Liver (tissue), 8 donors: ENCODE measurements at regions not wholly inside any gene's neighbourhood (a gene's known extent, or its start where the extent isn't known, plus 50 kb on each side); places are given as distances from the start of the nearest gene placed in this dataset.

ENCODE experiments used
- DNase-seq: peaks from one replicate; pipeline ENCODE4 v3.0.0-alpha.2; 2017; ENCODE audit warnings: low spot score
- H3K27ac ChIP-seq, 2 donors: one replicate each; pipeline ENCODE4 v1.7.0; 2013; ENCODE audit warnings: inconsistent platforms in 2 of 2, low read length in 2 of 2, control low read depth in 1 of 2, low read depth in 1 of 2, mild to moderate bottlenecking in 1 of 2
- H3K27me3 ChIP-seq, 4 donors: one replicate each; pipeline versions ENCODE4 v1.6.1 to v1.7.0; 2013; ENCODE audit warnings: low read length in 3 of 4, inconsistent platforms in 1 of 4, mild to moderate bottlenecking in 1 of 4, moderate library complexity in 1 of 4; ENCODE audit not compliant: control insufficient read depth in 4 of 4, insufficient read depth in 4 of 4
- H3K36me3 ChIP-seq, 4 donors: one replicate each; pipeline versions ENCODE4 v1.6.1 to v1.7.0; 2013; ENCODE audit warnings: low read length in 3 of 4, mild to moderate bottlenecking in 3 of 4, low read depth in 1 of 4, moderate library complexity in 1 of 4; ENCODE audit not compliant: control insufficient read depth in 4 of 4, insufficient read depth in 3 of 4
- H3K4me1 ChIP-seq, 4 donors: one replicate each; pipeline versions ENCODE4 v1.6.1 to v1.7.0; 2013; ENCODE audit warnings: low read length in 3 of 4, mild to moderate bottlenecking in 3 of 4, moderate library complexity in 1 of 4; ENCODE audit not compliant: control insufficient read depth in 4 of 4, insufficient read depth in 4 of 4
- H3K4me3 ChIP-seq, 3 donors: one replicate each; pipeline versions ENCODE4 v1.6.1 to v1.7.0; 2013; ENCODE audit warnings: low read length in 3 of 3, control low read depth in 1 of 3, low read depth in 1 of 3, mild to moderate bottlenecking in 1 of 3
- H3K9ac ChIP-seq, 2 donors: one replicate each; pipeline ENCODE4 v1.7.0; 2013; ENCODE audit warnings: low read length in 2 of 2, mild to moderate bottlenecking in 2 of 2, moderate library complexity in 2 of 2, control low read depth in 1 of 2, low read depth in 1 of 2
- H3K9me3 ChIP-seq, 4 donors: one replicate each; pipeline versions ENCODE4 v1.6.1 to v1.7.0; 2013; ENCODE audit warnings: low read length in 3 of 4; ENCODE audit not compliant: control insufficient read depth in 4 of 4
- ATF3 ChIP-seq: IDR thresholded peaks from 2 replicates; pipeline ENCODE4 v1.6.1; 2016; ENCODE audit warnings: antibody characterized with exemption
- CTCF ChIP-seq: fragments of 150-350 bp; IDR thresholded peaks from 2 replicates; pipeline ENCODE4 v1.5.1; 2017; ENCODE audit warnings: improper control_type of control experiment, low read depth, low read length; ENCODE audit not compliant: missing input control
- EGR1 ChIP-seq, 2 donors: IDR thresholded peaks; 2 replicates each; pipeline ENCODE4 v1.6.1; 2016 to 2018; ENCODE audit warnings: antibody characterized with exemption in 2 of 2, low read depth in 2 of 2
- FOXA1 ChIP-seq: IDR thresholded peaks from 2 replicates; pipeline ENCODE4 v1.6.1; 2016; ENCODE audit warnings: antibody characterized with exemption
- FOXA2 ChIP-seq: IDR thresholded peaks from 2 replicates; pipeline ENCODE4 v1.6.1; 2016; ENCODE audit warnings: antibody characterized with exemption
- GABPA ChIP-seq, 2 donors: IDR thresholded peaks in 1 of 2; conservative IDR thresholded peaks in 1 of 2; 2 replicates each; pipeline ENCODE4 v1.6.1; 2016; ENCODE audit warnings: antibody characterized with exemption in 2 of 2, mild to moderate bottlenecking in 1 of 2, moderate library complexity in 1 of 2
- HNF4A ChIP-seq, 2 donors: conservative IDR thresholded peaks; 2 replicates each; pipeline ENCODE4 v1.6.1; 2016; ENCODE audit warnings: antibody characterized with exemption in 2 of 2, mild to moderate bottlenecking in 2 of 2
- HNF4G ChIP-seq: IDR thresholded peaks from 2 replicates; pipeline ENCODE4 v1.6.1; 2016; ENCODE audit warnings: antibody characterized with exemption
- JUND ChIP-seq, 2 donors: IDR thresholded peaks; 2 replicates each; pipeline ENCODE4 v1.6.1; 2016; ENCODE audit warnings: antibody characterized with exemption in 2 of 2
- MAX ChIP-seq: IDR thresholded peaks from 2 replicates; pipeline ENCODE4 v1.6.1; 2016; ENCODE audit warnings: antibody characterized with exemption
- NR2F2 ChIP-seq: IDR thresholded peaks from 2 replicates; pipeline ENCODE4 v1.6.1; 2016; ENCODE audit warnings: antibody characterized with exemption
- RAD21 ChIP-seq, 2 donors: IDR thresholded peaks; 2 replicates each; pipeline ENCODE4 v1.6.1; 2016; ENCODE audit warnings: antibody characterized with exemption in 2 of 2, mild to moderate bottlenecking in 2 of 2
- REST ChIP-seq: IDR thresholded peaks from 2 replicates; pipeline ENCODE4 v1.6.1; 2016; ENCODE audit warnings: antibody characterized with exemption, mild to moderate bottlenecking
- RXRA ChIP-seq, 2 donors: IDR thresholded peaks; 2 replicates each; pipeline ENCODE4 v1.6.1; 2017 to 2018; ENCODE audit warnings: antibody characterized with exemption in 2 of 2, mild to moderate bottlenecking in 1 of 2
- SP1 ChIP-seq: IDR thresholded peaks from 2 replicates; pipeline ENCODE4 v1.6.1; 2018; ENCODE audit warnings: antibody characterized with exemption, mild to moderate bottlenecking
- TAF1 ChIP-seq: conservative IDR thresholded peaks from 2 replicates; pipeline ENCODE4 v1.6.1; 2016; ENCODE audit warnings: antibody characterized with exemption, mild to moderate bottlenecking
- YY1 ChIP-seq: IDR thresholded peaks from 2 replicates; pipeline ENCODE4 v1.6.1; 2016; ENCODE audit warnings: antibody characterized with exemption, mild to moderate bottlenecking
- ZBTB33 ChIP-seq: IDR thresholded peaks from 2 replicates; pipeline ENCODE4 v1.6.1; 2016; ENCODE audit warnings: antibody characterized with exemption
- WGBS: extraction: QIAGEN DNeasy Blood & Tissue Kit; methylation state at CpG from one replicate; pipeline ENCODE4 v1.1.7; 2013; 5-methylcytosine and 5-hydroxymethylcytosine counted together
- donor health status: healthy.
- donor health status: healthy.
- donor health status: healthy.
- donor health status: healthy.
- donor health status: healthy.

DNA sequence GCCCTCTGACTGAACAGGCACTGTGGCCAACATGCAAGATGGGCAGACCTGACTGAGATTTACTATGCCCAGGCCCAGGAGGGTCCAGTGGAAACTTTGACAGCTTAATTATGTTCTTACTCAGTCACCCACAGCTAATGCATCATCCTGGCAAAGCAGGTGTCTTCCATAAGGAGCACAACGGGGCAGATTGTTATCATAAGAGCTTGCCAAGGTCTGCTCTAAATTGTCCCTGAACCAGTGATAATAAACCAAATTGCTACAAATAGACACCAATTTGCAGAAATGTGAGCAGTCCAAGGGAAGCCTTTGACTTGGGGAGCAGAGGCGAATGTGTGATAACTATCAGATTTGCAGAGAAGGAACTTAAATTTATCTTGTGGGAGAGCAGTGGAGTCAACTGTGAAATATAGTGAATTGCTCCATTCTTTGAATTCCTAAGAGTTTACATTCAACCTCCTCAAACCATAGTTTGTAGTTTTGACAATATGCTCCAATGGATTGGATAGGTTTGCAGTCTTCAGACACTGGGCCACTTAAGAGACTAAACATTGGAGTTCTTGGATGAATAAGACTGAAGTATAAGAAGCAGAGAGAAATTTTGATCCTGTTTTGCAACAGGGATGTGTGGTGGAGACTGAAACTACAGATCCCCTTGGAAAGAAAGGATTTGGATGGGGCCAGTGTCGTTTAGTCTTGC, 494.7 kb downstream of the CCSER2 start:
- Histone ChIP-seq H3K27me3 (no peaks in the 10 kb centered on the region), H3K9me3 (no peaks in the 10 kb centered on the region), H3K9ac (no peak overlapping the region), H3K36me3 (no peaks in the 10 kb centered on the region), H3K4me3 (no peak overlapping the region), H3K27ac (no peak overlapping the region), H3K4me1 (no peaks in the 10 kb centered on the region)
- WGBS = 73% methylated on average over 3 of the region's 3 CpGs
- TF ChIP-seq YY1 = no peak
- no peak for TF ChIP-seq FOXA2
- TF ChIP-seq TAF1 = no peak
- no peak for TF ChIP-seq RAD21 (IDR thresholded peaks at IDR 0.05)
- TF ChIP-seq EGR1 (IDR thresholded peaks at IDR 0.05; ENCODE audit: low read depth in 2 of 2) = no peak
- no peak for TF ChIP-seq RXRA (IDR thresholded peaks at IDR 0.05)
- TF ChIP-seq HNF4A (conservative IDR thresholded peaks at IDR 0.05) = no peak
- TF ChIP-seq JUND (IDR thresholded peaks at IDR 0.05) = no peak
- no peak for TF ChIP-seq ZBTB33
- TF ChIP-seq SP1 = no peak
- no peak for TF ChIP-seq NR2F2
- TF ChIP-seq FOXA1 = no peak
- no peak for DNase-seq

GRCh38 chr10:84824525-84824924, 496.1 kb downstream of the CCSER2 start:
- TF ChIP-seq FOXA2 = no peak
- TF ChIP-seq JUND (IDR thresholded peaks at IDR 0.05) = no peak
- no peak for TF ChIP-seq EGR1 (IDR thresholded peaks at IDR 0.05; ENCODE audit: low read depth in 2 of 2)
- TF ChIP-seq RXRA (IDR thresholded peaks at IDR 0.05) = no peak
- no peak for TF ChIP-seq HNF4A (conservative IDR thresholded peaks at IDR 0.05)
- TF ChIP-seq RAD21 (IDR thresholded peaks at IDR 0.05) = no peak
- no peak for TF ChIP-seq YY1
- no peak for TF ChIP-seq FOXA1
- no peak for TF ChIP-seq MAX
- TF ChIP-seq SP1 = no peak
- TF ChIP-seq HNF4G = no peak
- no peak for TF ChIP-seq TAF1
- TF ChIP-seq GABPA (IDR thresholded peaks at IDR 0.05 in 1 of 2, conservative IDR thresholded peaks at IDR 0.05 in 1 of 2) = no peak
- no peak for TF ChIP-seq CTCF
- TF ChIP-seq ATF3 = no peak
- TF ChIP-seq REST = no peak
- TF ChIP-seq NR2F2 = no peak
- no peak for TF ChIP-seq ZBTB33
- H3K36me3 ChIP-seq = no peaks in the 10 kb centered on the region
- 90% methylated on average over 1 of the region's 1 CpG for WGBS
- no peaks in the 10 kb centered on the region for H3K27me3 ChIP-seq
- H3K9me3 ChIP-seq = no peaks in the 10 kb centered on the region
- H3K4me3 ChIP-seq = no peak overlapping the region
- H3K4me1 ChIP-seq = no peaks in the 10 kb centered on the region
- no peak overlapping the region for H3K27ac ChIP-seq
- DNase-seq = no peak
- H3K9ac ChIP-seq = no peak overlapping the region
